Activated T-cell treated with anti-CD3 and anti-CD28 coated beads, Interleukin-2, amount 50 U/mL, for 48 hours (primary cell): ENCODE measurements at regions not wholly inside any gene's neighbourhood (a gene's known extent, or its start where the extent isn't known, plus 50 kb on each side); places are given as distances from the start of the nearest gene placed in this dataset.
"Not testable (repeated sequence)": the region's sequence is repeated elsewhere in the genome, so short reads cannot be mapped to it uniquely, and the experiment has no call there.

Experiments used
- DNase-seq, 2 experiments: peaks; one replicate each; pipeline ENCODE4 v3.0.0-alpha.2; 2020

GRCh38 chr4:79604152-79604551 lies 196.1 kb upstream of the GK2 start:
- no peak for DNase-seq

GRCh38 chr4:79603681-79604080 lies 195.7 kb upstream of the GK2 start:
- no peak for DNase-seq

- DNase-seq = no peak
Measured at GRCh38 chr4:79599691-79600090, 191.7 kb upstream of the GK2 start.

- no peak for DNase-seq
Measured at GRCh38 chr4:79598801-79599200, 190.8 kb upstream of the GK2 start.

GRCh38 chr4:79598214-79598613 lies 190.2 kb upstream of the GK2 start:
- no peak for DNase-seq

GRCh38 chr4:79597266-79597665 lies 189.2 kb upstream of the GK2 start:
- no peak for DNase-seq

GRCh38 chr4:79592218-79592617 lies 184.2 kb upstream of the GK2 start:
- DNase-seq = not testable (repeated sequence)

- DNase-seq = no peak
Measured at GRCh38 chr4:79588679-79589078, 180.7 kb upstream of the GK2 start.

GRCh38 chr4:79587207-79587606 lies 179.2 kb upstream of the GK2 start:
- DNase-seq = not testable (repeated sequence)

- no peak for DNase-seq
Measured at GRCh38 chr4:79585834-79586233, 177.8 kb upstream of the GK2 start.

GRCh38 chr4:79585330-79585729 lies 177.3 kb upstream of the GK2 start:
- no peak for DNase-seq

GRCh38 chr4:79584902-79585301 lies 176.9 kb upstream of the GK2 start:
- DNase-seq = no peak

GRCh38 chr4:79584352-79584751 lies 176.3 kb upstream of the GK2 start:
- no peak for DNase-seq

- no peak for DNase-seq
Measured at GRCh38 chr4:79578606-79579005, 170.6 kb upstream of the GK2 start.

GRCh38 chr4:79576429-79576753 lies 168.4 kb upstream of the GK2 start:
- DNase-seq = no peak

- DNase-seq = no peak
Measured at GRCh38 chr4:79575709-79576428, 167.8 kb upstream of the GK2 start.

GRCh38 chr4:79574741-79575451 lies 166.9 kb upstream of the GK2 start:
- DNase-seq = no peak

- DNase-seq = no peak
Measured at GRCh38 chr4:79563219-79563618, 155.2 kb upstream of the GK2 start.

GRCh38 chr4:79561751-79562150 lies 153.7 kb upstream of the GK2 start:
- no peak for DNase-seq

GRCh38 chr4:79559398-79559797 lies 151.4 kb upstream of the GK2 start:
- DNase-seq = not testable (repeated sequence)

GRCh38 chr4:79552311-79552710 lies 144.3 kb upstream of the GK2 start:
- no peak for DNase-seq

GRCh38 chr4:79551555-79551954 lies 143.5 kb upstream of the GK2 start:
- DNase-seq = no peak

- DNase-seq = no peak
Measured at GRCh38 chr4:79547851-79548250, 139.8 kb upstream of the GK2 start.

- DNase-seq = not testable (repeated sequence)
Measured at GRCh38 chr4:79545292-79545691, 137.3 kb upstream of the GK2 start.

- no peak for DNase-seq
Measured at GRCh38 chr4:79540143-79540542, 132.1 kb upstream of the GK2 start.
